Fibroblast of the aortic adventitia (primary cell): ENCODE measurements at regions not wholly inside any gene's neighbourhood (a gene's known extent, or its start where the extent isn't known, plus 50 kb on each side); places are given as distances from the start of the nearest gene placed in this dataset.

ENCODE experiments used
- DNase-seq: peaks from one replicate; pipeline ENCODE4 v3.0.0-alpha.2; 2010; ENCODE audit warnings: low read depth
- H3K4me3 ChIP-seq: 2 replicates; pipeline ENCODE4 v1.5.1; 2011; ENCODE audit warnings: low read depth, mild to moderate bottlenecking, control low read depth, low read length, moderate library complexity
- TF ChIP-seq, protein P1 (sequence below): IDR thresholded peaks from 2 replicates; pipeline ENCODE4 v1.5.1; 2011; ENCODE audit warnings: mild to moderate bottlenecking, low read length, control low read depth, inconsistent platforms; ENCODE audit not compliant: insufficient read depth

DNA sequence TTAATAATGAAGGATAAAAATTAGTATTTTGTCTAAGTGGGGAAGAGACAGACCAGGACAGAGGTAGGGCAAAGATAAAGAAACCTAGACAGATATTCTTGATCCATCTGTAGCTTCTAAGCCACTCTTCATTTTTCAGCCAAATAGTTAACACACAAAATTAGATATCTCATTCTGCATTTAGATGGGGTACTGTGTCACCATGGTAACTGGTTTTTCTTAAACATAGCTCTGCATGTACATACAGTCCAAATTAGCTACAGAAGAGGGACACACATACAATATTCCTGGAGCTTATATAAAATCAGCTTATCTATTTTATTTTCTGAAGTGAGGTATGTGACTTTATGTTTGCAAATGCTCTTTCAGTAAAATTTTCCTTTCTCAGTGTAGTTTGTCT is 393.7 kb downstream of the PPP3CA start:
- DNase-seq, result no peak
- H3K4me3 ChIP-seq, result no peak overlapping the region
- TF ChIP-seq, protein P1, sequence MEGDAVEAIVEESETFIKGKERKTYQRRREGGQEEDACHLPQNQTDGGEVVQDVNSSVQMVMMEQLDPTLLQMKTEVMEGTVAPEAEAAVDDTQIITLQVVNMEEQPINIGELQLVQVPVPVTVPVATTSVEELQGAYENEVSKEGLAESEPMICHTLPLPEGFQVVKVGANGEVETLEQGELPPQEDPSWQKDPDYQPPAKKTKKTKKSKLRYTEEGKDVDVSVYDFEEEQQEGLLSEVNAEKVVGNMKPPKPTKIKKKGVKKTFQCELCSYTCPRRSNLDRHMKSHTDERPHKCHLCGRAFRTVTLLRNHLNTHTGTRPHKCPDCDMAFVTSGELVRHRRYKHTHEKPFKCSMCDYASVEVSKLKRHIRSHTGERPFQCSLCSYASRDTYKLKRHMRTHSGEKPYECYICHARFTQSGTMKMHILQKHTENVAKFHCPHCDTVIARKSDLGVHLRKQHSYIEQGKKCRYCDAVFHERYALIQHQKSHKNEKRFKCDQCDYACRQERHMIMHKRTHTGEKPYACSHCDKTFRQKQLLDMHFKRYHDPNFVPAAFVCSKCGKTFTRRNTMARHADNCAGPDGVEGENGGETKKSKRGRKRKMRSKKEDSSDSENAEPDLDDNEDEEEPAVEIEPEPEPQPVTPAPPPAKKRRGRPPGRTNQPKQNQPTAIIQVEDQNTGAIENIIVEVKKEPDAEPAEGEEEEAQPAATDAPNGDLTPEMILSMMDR, result no peak

DNA sequence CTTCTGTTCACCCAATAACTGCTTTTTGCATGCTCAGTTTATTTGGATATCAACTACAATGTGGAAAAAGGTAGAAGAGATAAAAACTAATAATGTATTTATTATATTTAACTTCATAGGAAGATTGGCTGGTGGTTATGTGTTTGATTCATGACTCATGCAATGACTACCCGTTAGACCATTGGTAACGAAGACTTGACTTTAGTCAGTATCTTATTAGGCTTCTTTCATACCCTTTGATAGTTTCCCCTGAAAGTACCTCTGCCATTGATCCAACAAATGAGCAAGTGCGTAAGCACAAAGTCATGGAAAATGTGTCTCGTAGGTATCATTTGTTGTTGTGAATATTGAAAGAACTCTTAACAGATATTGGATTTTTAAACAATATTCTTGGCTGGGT is 394.7 kb downstream of the PPP3CA start:
- TF ChIP-seq, protein P1, result no peak
- DNase-seq, result no peak
- H3K4me3 ChIP-seq, result no peak overlapping the region

DNA sequence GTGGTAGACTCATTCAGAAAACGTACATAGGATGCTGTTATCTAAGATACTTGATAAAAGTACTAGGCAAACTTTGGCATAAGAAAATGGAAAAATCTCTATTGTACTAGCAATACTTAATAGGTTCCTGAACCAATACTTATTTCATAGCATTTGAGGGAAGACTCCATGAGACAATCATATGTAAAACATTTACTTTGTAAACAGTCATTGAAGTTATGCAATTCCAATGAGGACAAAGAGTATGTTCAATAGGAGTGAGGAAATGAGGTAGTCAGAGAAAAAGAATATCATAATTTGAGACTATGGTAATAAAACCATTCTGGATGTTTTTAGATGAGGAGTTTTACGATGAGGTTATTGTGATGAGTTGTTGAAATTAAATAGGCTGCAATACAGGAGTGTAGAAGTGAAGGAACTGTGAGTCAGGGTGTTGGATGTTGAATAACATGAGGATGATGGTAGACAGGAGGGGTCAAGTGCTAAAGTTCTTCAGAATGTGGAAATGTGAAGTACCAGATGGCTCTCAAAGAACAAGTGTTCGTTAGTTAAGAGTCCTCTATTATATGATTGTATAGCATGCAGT is 397.9 kb downstream of the PPP3CA start:
- no peak overlapping the region for H3K4me3 ChIP-seq
- TF ChIP-seq, protein P1, result no peak
- no peak for DNase-seq

DNA sequence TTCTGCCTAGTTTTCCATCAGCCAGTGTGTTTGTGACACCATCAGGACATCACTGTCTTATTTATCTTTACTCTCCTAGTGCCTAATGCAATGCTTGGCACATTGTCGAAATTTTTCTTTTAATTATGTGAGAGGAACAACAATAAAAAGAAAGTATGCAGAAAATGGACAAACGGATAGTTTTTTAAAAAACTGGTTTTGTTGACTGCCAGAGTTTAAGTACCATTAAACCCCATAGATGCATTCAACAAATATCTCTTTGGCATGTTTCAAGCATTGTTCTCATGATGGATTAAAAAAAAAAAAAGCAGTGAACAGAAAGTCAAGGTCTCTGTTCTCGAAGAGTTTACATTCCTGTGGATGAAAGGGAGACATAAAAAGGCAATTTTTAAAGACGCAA is 398.4 kb downstream of the PPP3CA start:
- TF ChIP-seq, protein P1, result no peak
- no peak overlapping the region for H3K4me3 ChIP-seq
- no peak for DNase-seq

DNA sequence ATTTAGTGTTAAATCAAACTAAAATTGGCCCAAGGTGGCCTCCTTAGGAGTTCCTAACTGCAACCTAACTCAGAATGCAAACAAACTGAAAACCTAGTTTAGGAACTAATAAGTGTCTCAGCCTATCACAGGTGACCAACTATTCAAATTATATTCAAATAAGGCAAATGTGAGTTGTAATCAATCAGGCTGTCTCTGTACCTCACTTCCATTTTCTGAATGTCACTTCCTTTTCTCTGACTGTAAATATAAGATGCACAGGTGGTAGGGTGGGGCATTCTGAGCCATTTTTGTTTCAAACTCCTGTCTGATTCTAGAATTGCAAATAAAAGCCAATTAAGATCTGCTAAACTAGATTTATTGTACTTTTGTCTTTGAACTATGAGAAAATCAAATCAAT is 401.5 kb downstream of the PPP3CA start:
- TF ChIP-seq, protein P1, result no peak
- no peak for DNase-seq

DNA sequence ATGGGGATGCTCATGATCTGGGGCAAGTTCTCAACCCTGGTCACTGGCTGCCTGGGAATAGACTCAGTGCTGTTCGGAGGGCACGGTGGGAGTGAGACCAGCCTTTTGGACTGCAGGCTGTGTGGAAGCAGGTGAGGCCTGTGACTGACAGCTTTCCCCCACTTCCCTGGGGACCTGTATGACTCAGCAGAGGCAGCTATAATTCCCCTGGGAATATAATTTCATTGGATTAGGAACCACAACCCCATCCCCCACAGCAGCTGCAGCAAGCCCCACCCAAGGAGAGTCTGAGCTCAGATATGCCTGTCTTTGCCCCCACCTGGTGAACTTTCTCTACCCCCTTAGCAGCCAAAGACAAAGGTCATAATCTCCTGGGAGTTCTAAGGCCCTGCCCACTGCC is 408.6 kb downstream of the PPP3CA start:
- no peak for DNase-seq
- no peak overlapping the region for H3K4me3 ChIP-seq
- TF ChIP-seq, protein P1, result no peak

More for the DNA sequence above, 401.5 kb downstream of the PPP3CA start:
- H3K4me3 ChIP-seq, result no peak overlapping the region

DNA sequence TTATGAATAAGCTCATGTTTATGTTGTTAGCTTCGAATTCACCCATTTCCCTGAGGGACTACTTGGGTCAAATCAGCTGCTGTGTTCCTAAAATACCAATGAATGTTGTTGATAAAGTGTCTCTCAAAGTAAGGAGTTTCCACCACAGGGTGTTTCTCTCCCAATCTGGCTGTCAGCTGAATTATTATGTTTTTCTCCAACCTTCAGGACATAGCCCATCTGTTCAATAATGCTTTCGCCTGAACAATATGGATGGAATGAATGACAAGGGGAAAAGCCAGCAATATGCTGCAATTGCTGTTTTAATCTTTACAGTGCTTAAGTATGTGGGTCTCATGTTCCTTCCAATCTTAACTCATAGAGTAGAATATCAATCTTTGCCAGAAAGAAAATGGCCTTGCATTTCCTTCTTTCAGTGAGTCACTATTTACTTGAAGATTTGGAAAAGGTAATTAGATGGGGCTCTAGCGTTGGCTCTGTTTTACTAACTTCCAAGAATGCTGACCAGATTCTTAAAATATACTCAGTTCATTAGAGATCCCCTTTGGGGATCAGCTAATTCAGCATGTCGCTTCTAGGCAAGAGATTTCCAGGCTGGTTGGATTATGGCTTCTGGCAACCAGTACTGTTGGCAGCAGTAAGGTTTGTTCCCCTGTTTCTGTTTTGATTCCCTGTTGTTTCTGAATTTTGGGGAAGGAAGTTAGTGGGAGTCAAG is 410.5 kb downstream of the PPP3CA start:
- TF ChIP-seq, protein P1, result no peak
- peak; percentile 33 for DNase-seq
- no peak overlapping the region for H3K4me3 ChIP-seq
